HG03039 (cell line): ENCODE measurements at regions not wholly inside any gene's neighbourhood (a gene's known extent, or its start where the extent isn't known, plus 50 kb on each side); places are given as distances from the start of the nearest gene placed in this dataset.
"Not testable (repeated sequence)": the region's sequence is repeated elsewhere in the genome, so short reads cannot be mapped to it uniquely, and the experiment has no call there.

Experiments used
- ATAC-seq: cut with Tn5 transposase; IDR thresholded peaks from one replicate; pipeline ENCODE4 v1.9.1; 2021; ENCODE audit warnings: mild to moderate bottlenecking, moderate library complexity; ENCODE audit not compliant: unreplicated experiment

DNA sequence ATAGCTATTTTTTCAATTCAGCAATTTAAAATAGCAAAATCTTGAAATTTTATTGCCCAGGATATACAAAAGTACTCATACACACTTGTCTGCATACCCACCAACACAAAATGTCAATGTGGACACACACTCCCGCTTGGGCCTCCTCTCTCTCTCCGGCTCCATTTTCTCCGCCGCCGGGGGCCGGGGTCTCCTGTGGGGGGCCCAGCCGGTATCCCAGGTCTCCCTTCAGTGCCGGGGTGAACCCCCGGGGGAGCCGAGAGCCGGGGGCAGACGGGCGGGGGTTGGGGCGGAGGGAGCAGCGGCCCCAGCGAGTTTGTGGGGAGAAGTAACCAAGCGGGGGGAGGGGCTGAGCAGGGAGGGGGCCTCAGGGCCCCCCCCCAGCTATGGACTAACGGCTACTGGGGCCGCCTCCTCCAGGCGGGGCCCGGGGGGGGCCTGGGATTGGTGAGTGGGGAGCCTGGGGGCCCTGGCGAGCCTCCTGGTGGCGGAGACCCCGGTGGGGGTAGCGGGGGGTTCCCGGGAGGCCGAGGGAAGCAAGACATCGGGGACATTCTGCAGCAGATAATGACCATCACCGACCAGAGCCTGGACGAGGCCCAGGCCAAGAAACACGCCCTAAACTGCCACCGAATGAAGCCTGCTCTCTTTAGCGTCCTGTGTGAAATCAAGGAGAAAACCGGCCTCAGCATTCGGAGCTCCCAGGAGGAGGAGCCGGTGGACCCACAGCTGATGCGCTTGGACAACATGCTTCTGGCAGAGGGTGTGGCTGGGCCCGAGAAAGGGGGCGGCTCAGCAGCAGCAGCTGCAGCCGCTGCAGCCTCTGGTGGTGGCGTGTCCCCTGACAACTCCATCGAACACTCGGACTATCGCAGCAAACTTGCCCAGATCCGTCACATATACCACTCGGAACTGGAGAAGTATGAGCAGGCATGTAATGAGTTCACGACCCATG, 56.6 kb downstream of the CHST2 start:
- ATAC-seq, result not testable (repeated sequence)

DNA sequence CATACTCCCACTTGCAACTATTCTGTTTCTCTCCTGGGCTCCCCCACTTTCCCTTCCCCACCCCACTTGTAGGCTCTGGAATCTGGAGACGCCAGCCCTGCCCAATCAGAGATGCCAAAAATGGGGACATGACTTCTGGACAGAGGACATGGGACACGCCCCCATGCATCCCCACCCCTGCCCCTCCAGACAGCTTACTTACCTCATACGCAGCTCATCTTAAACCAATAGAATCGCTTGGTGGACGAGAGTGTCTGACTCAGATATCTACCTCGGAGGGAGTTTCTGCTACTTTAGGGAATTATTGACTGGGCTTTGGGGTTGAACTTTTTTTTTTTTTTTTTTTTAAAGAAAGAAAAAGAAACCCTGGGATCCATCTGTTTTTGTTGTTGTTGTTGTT, 58.4 kb downstream of the CHST2 start:
- not testable (repeated sequence) for ATAC-seq

DNA sequence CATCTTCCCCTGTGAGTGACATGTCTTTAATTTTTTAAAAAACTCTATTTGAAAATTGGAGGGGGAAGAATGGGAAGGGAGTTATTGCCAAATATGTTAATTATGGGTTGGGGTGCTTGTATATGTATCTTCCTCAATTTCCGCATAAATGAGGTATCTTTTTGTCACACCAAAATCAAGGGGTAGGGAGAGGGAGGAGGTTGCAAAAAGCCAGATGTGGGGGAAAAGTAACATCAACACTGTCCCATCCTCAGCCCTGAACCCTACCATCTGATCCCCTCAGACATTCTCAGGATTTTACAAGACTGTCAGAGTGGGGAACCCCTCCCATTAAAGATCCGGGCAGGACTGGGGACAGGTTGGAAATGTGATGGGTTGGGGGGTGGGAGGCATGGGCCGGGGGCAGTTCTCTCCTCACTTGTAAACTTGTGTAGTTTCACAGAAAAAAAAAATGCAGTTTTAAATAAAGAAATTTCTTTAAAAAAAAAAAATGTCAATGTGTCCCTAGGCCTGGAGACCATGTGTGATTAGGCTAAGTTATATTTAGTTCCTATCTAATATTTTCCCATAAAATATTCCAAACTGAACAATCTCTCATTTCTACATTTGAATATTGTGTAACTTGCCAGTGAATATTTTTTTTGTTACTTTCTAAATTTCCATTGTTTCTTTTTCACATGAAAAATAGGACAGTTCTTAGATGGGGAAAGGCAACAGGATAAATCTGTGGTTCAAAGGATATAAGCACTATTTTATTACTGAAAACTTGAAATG, 59.4 kb downstream of the CHST2 start:
- ATAC-seq, result not testable (repeated sequence)

GRCh38 chr3:143179603-143180002, 60.0 kb downstream of the CHST2 start:
- no peak for ATAC-seq

DNA sequence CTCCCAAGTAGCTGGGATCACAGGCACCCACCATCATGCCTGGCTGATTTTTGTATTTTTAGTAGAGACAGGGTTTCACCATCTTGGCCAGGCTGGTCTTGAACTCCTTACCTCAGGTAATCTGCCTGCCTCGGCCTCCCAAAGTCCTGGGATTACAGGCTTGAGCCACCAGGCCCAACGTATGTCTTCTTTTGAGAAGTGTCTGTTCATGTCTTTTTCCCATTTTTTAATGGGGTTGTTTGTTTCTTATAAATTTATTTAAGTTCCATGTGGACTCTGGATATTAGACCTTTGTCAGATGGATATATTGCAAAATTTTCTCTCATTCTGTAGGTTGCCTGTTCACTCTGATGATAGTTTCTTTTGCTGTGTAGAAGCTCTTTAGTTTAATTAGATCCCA, 61.3 kb downstream of the CHST2 start:
- not testable (repeated sequence) for ATAC-seq

- not testable (repeated sequence) for ATAC-seq
Measured at GRCh38 chr3:143181977-143182376, 62.4 kb downstream of the CHST2 start.

- ATAC-seq, result no peak
Measured at GRCh38 chr3:143182866-143183664, 63.5 kb downstream of the CHST2 start.

DNA sequence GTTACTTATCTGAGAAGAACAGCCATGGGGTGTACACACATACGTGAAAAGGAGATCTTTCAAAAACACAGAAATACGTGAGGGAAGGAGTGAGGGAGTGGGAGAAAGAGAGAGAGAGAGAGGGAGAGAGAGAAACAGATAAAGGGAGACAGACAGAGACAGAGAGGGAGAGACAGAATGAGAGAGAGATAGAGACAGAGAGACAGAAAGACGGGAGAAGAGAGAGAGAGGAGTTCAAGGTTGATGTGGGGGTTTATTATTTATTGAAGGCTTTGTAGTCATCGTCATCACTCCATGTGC, 64.0 kb downstream of the CHST2 start:
- no peak for ATAC-seq

DNA sequence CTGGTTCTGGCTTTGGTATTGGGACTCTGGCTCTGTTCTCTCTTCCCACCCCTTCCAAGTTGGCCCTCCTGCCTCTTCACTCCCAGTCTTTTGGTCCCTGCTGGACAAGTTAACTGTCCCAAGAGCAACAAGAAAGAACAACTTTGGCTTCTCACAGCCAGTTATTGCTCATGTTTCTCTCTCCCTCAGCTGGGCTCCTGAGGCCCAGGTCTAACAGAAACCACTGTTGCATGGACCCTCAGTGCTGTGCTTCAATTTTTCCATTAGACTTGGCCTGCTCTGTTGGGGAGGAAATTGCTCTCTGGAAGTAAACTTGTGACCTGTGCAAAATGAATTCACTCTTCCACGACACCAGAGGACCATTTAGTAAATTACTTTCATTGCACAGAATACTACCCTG, 64.5 kb downstream of the CHST2 start:
- no peak for ATAC-seq

DNA sequence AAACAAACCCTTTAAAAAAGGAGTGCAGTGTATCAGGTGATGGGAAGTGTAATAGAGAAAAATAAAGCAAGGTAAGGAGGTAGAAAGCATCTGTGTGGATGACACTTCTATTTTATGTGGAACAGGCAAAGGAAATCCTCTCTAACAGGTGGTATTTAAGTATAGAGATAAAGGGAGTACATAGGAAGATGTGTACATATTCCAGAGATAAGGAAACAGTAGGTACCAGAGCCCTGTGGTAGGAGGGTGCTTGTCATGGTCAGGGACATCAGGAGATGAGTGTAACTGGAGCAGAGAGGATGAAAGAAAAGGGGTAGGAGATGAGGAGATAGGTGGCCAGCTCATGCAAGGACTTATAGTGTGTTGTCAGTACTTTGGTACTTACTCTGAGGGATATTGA, 65.8 kb downstream of the CHST2 start:
- no peak for ATAC-seq

DNA sequence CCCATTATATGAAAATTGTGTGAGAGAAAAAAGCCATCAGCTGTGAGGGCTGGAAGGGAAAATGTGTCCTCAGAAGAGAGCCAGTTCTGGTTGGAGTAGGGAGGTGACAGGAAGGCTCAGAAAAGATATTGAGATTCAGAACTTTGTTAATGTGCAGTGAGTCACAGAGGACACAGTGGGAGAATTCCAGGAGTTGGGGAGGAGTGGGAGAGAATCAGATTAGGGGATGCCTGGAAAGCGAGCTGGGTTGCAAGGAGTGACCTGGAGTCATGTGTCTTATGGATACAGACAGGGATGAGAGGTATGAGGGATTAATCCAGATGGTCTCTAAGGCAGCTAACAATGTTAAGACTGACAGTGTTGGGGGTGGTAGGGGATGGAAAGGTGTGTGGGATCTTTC, 67.5 kb downstream of the CHST2 start:
- ATAC-seq, result no peak

DNA sequence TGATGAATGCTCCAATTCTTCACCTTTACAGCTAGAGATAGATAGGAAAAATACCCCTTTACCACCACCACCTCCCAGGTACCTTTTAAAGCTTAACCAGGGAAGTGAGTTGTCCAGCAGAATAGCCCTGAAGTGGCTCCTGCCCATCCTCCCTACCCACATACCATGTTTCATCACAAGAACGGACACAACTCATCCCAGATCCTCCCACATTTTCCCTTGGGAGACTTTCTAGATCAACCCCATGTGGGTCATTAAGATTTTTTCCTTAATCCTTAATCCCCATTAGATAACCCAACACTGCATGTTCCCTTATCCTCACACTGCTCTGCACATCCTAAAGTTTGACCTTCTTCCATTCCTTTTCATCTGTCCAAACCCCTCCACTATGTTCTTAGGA, 69.3 kb downstream of the CHST2 start:
- ATAC-seq, result no peak

DNA sequence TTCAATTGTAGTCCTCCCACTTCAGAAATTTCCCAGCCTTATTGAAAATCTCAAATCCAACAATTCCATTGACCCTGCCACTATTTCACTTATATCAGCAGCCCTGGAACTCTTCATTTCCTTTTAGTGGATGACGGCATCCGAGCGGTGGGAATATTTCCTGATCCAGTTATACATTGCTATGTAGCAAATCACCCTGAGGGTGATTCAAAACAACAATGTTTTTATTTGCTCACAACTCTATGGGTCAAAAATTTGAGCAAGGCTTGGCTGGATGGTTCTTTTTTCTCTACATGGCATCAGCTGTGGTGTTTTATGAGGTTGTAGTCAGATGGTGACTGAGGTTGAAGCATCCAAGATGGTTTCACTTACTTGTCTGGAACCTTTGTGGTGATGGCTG, 70.5 kb downstream of the CHST2 start:
- ATAC-seq, result no peak

GRCh38 chr3:143192193-143192592, 72.6 kb downstream of the CHST2 start:
- ATAC-seq, result no peak

- no peak for ATAC-seq
Measured at GRCh38 chr3:143200001-143200924, 80.7 kb downstream of the CHST2 start.

- ATAC-seq, result no peak
Measured at GRCh38 chr3:143201045-143201444, 81.5 kb downstream of the CHST2 start.

DNA sequence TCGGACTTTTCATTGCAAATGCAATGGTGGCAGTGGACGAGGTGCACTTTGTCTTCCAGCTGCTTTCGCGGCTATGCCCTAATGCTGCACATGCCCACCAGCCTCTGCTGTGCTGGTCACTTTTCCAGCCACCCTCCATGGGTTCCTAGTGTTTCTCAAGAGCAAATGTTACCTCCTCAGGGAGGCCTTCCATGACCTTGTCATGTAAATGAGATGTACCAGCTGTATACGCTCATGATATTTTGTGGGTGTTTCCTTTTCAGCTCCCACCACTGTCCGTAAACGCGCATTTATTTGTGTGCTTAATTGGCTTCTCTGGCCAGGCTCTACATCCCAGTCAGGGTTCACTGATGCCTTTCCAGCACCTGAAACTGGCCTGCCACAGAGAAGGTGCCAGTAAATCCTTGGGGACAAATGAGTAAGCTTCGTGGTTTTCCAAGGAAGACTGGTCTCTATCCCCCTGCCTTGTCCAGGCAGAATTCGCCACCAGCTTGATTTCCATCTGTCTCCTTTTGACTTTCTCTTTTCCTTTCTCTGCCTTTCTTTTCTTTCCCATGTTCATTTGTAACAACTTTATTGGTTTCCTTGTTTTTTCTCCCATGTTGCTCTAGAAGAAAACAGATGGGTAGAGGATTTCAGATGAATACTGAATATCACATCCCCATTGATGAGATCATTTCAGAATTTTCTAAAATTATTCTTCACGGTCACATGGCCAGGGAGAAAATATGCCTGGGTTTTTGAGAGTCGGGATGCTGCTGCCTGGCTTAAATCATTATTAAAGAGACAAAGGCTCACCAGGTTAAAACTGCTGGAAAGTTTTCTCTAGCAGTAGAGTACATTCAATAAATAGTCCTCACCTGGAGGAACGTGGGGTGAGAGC, 82.5 kb downstream of the CHST2 start:
- no peak for ATAC-seq

- ATAC-seq, result no peak
Measured at GRCh38 chr3:143203142-143203541, 83.6 kb downstream of the CHST2 start.

DNA sequence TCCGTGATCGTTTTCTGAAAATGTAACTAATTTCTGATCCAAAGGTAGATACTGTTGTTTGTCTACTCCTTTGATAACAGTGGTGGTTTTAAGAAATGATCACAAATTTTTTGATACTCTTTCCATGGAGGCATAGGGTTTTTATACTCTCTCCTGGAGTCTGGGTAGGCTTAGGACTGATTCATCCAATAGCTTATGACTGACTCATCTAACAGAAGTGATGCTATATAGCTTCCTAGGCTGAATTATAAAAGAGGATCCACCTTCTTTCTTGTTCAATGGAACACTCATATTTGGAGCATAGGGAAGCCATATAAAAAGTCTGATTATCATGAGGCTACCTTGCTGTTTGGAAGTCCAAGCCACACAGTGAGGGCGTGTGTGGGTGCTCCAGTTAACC, 84.3 kb downstream of the CHST2 start:
- no peak for ATAC-seq
